OCI-LY1 (cell line): ENCODE measurements at regions not wholly inside any gene's neighbourhood (a gene's known extent, or its start where the extent isn't known, plus 50 kb on each side); places are given as distances from the start of the nearest gene placed in this dataset.

Experiments used
- CTCF ChIP-seq: fragments of 200-600 bp; sonication (generic), shearing (Covaris generic); IDR thresholded peaks from 2 replicates; pipeline ENCODE4 v1.5.1; 2017; ENCODE audit warnings: mild to moderate bottlenecking, antibody characterized with exemption, low read length, moderate library complexity, mixed read lengths
- EZH2 ChIP-seq: fragments of 200-600 bp; sonication (generic), shearing (Covaris generic); IDR thresholded peaks from 2 replicates; pipeline ENCODE4 v1.8.0; 2017; ENCODE audit warnings: borderline replicate concordance, mixed run types, mild to moderate bottlenecking, antibody characterized with exemption, low read length, moderate library complexity, mixed read lengths

- TF ChIP-seq CTCF (no peak), EZH2 (no peak)
Measured at GRCh38 chr2:146244131-146244530, 1600.7 kb upstream of the ACVR2A start.
